GM12864 (cell line): ENCODE measurements at regions not wholly inside any gene's neighbourhood (a gene's known extent, or its start where the extent isn't known, plus 50 kb on each side); places are given as distances from the start of the nearest gene placed in this dataset.
"Not testable (repeated sequence)": the region's sequence is repeated elsewhere in the genome, so short reads cannot be mapped to it uniquely, and the experiment has no call there.

Experiments
- DNase-seq: peaks from one replicate; pipeline ENCODE4 v3.0.0-alpha.2; 2011; ENCODE audit warnings: low read depth
- H3K4me3 ChIP-seq: 2 replicates; pipeline ENCODE4 v1.5.1; 2011; ENCODE audit warnings: mild to moderate bottlenecking, low read depth, low read length, control low read depth
- TF ChIP-seq, protein P1 (sequence below): IDR thresholded peaks from 2 replicates; pipeline ENCODE4 v1.5.1; 2011; ENCODE audit warnings: low read depth, mild to moderate bottlenecking, moderate library complexity, low read length, control low read depth, inconsistent platforms; ENCODE audit errors: missing control alignments

DNA sequence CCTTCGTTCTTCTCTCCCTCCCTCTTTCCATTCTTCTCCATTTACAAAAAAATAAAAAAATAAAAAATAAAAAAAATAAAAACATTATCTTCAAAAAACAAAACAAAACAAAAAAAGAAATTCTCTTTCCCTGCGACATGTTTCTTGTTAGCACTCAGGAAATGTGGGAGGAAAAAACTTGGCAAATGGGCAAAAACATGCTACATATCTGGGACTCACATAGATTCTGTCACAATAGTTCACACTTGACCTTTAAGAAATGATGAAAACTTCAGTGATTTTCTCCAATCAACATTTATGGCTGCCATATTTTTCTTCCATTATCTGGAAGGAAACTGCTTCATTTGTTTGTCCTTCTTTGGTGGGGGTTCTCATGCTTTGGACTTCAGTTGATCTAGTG lies 109.3 kb downstream of the PRKAB2 start:
- DNase-seq: no peak
- TF ChIP-seq, protein P1, sequence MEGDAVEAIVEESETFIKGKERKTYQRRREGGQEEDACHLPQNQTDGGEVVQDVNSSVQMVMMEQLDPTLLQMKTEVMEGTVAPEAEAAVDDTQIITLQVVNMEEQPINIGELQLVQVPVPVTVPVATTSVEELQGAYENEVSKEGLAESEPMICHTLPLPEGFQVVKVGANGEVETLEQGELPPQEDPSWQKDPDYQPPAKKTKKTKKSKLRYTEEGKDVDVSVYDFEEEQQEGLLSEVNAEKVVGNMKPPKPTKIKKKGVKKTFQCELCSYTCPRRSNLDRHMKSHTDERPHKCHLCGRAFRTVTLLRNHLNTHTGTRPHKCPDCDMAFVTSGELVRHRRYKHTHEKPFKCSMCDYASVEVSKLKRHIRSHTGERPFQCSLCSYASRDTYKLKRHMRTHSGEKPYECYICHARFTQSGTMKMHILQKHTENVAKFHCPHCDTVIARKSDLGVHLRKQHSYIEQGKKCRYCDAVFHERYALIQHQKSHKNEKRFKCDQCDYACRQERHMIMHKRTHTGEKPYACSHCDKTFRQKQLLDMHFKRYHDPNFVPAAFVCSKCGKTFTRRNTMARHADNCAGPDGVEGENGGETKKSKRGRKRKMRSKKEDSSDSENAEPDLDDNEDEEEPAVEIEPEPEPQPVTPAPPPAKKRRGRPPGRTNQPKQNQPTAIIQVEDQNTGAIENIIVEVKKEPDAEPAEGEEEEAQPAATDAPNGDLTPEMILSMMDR: no peak
- no peak overlapping the region for H3K4me3 ChIP-seq

- not testable (repeated sequence) for DNase-seq, H3K4me3 ChIP-seq
These were observed 110.4 kb downstream of the PRKAB2 start for GRCh38 chr1:147061880-147062279.

- H3K4me3 ChIP-seq: no peak overlapping the region
- TF ChIP-seq, protein P1: no peak
- no peak for DNase-seq
These were observed 115.1 kb downstream of the NBPF12 start for GRCh38 chr1:147053269-147053668.

GRCh38 chr1:147052677-147053076 lies 114.6 kb downstream of the NBPF12 start:
- DNase-seq: no peak
- TF ChIP-seq, protein P1: no peak
- H3K4me3 ChIP-seq: no peak overlapping the region

- no peak for DNase-seq
- TF ChIP-seq, protein P1: no peak
- H3K4me3 ChIP-seq: no peak overlapping the region
These were observed 114.0 kb downstream of the NBPF12 start for GRCh38 chr1:147052143-147052542.

DNA sequence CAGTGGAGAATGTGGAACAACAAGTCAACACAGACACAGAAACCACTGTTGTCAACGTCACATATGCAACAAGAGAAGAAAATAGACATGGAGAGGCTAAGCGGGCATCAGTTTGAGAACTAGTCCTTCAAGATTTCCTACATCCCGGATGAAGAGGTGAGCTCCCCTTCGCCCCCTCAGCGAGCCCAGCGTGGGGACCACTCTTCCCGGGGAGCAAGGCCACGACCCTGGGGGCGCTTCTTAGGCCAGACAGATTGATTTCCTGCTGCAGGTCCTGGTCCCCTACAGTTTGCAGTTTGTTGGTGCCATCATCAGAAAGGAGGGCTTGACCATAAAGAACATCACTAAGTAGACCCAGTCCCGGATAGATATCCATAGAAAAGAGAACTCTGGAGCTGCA lies 113.0 kb downstream of the NBPF12 start:
- no peak for DNase-seq
- TF ChIP-seq, protein P1: no peak
- no peak overlapping the region for H3K4me3 ChIP-seq

DNA sequence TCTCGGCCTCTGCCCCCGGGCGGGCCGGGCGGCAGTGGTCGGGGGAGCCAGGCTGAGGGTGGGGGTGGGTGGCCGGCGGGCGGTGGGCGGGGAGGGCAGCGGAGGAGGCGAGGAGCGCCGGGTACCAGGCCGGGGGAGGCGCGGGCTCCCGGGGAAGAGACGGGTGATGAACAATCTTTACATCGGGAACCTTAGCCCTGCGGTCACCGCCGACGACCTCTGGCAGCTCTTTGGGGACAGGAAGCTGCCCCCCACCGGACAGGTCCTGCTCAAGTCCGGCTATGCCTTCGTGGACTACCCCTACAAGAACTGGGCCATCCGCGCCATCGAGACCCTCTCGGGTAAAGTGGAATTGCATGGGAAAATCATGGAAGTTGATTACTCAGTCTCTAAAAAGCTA lies 112.5 kb downstream of the NBPF12 start:
- DNase-seq: no peak
- TF ChIP-seq, protein P1: no peak
- no peak overlapping the region for H3K4me3 ChIP-seq

- DNase-seq, H3K4me3 ChIP-seq: not testable (repeated sequence)
These were observed 108.8 kb downstream of the NBPF12 start for GRCh38 chr1:147046863-147047394.
